GM21515 (cell line): ENCODE measurements at regions not wholly inside any gene's neighbourhood (a gene's known extent, or its start where the extent isn't known, plus 50 kb on each side); places are given as distances from the start of the nearest gene placed in this dataset.

ENCODE experiments used
- ATAC-seq: cut with Tn5 transposase; IDR thresholded peaks from one replicate; pipeline ENCODE4 v1.9.1; 2021; ENCODE audit not compliant: unreplicated experiment

GRCh38 chr11:37695283-37695682, 1097.2 kb upstream of the RAG2 start:
- no peak for ATAC-seq

- ATAC-seq, result no peak
Measured at GRCh38 chr11:37689951-37690350, 1091.9 kb upstream of the RAG2 start.

GRCh38 chr11:37688456-37688855, 1090.4 kb upstream of the RAG2 start:
- no peak for ATAC-seq

GRCh38 chr11:37687130-37687529, 1089.1 kb upstream of the RAG2 start:
- no peak for ATAC-seq

- no peak for ATAC-seq
Measured at GRCh38 chr11:37671321-37671720, 1073.3 kb upstream of the RAG2 start.

GRCh38 chr11:37666960-37667359, 1068.9 kb upstream of the RAG2 start:
- no peak for ATAC-seq

- ATAC-seq, result no peak
Measured at GRCh38 chr11:37657645-37658044, 1059.6 kb upstream of the RAG2 start.

GRCh38 chr11:37647767-37648166, 1049.7 kb upstream of the RAG2 start:
- ATAC-seq, result no peak

GRCh38 chr11:37643968-37644367, 1045.9 kb upstream of the RAG2 start:
- no peak for ATAC-seq

GRCh38 chr11:37642296-37642695, 1044.3 kb upstream of the RAG2 start:
- no peak for ATAC-seq

- ATAC-seq, result no peak
Measured at GRCh38 chr11:37632748-37633147, 1034.7 kb upstream of the RAG2 start.

- ATAC-seq, result no peak
Measured at GRCh38 chr11:37630866-37631265, 1032.8 kb upstream of the RAG2 start.

GRCh38 chr11:37623778-37624177, 1025.7 kb upstream of the RAG2 start:
- ATAC-seq, result no peak

- ATAC-seq, result no peak
Measured at GRCh38 chr11:37621662-37622061, 1023.6 kb upstream of the RAG2 start.

- ATAC-seq, result no peak
Measured at GRCh38 chr11:37616291-37616690, 1018.3 kb upstream of the RAG2 start.

GRCh38 chr11:37613031-37613430, 1015.0 kb upstream of the RAG2 start:
- no peak for ATAC-seq

GRCh38 chr11:37612146-37612545, 1014.1 kb upstream of the RAG2 start:
- no peak for ATAC-seq

- ATAC-seq, result no peak
Measured at GRCh38 chr11:37605229-37605628, 1007.2 kb upstream of the RAG2 start.

- ATAC-seq, result no peak
Measured at GRCh38 chr11:37598381-37598780, 1000.3 kb upstream of the RAG2 start.

GRCh38 chr11:37597776-37598175, 999.7 kb upstream of the RAG2 start:
- ATAC-seq, result no peak

GRCh38 chr11:37595845-37596244, 997.8 kb upstream of the RAG2 start:
- ATAC-seq, result no peak

- ATAC-seq, result no peak
Measured at GRCh38 chr11:37574361-37574760, 976.3 kb upstream of the RAG2 start.

- ATAC-seq, result no peak
Measured at GRCh38 chr11:37572491-37573171, 974.6 kb upstream of the RAG2 start.
